ENCODE measurements at regions not wholly inside any gene's neighbourhood (a gene's known extent, or its start where the extent isn't known, plus 50 kb on each side); places are given as distances from the start of the nearest gene placed in this dataset.
"Not testable (repeated sequence)": the region's sequence is repeated elsewhere in the genome, so short reads cannot be mapped to it uniquely, and the experiment has no call there.

DNA sequence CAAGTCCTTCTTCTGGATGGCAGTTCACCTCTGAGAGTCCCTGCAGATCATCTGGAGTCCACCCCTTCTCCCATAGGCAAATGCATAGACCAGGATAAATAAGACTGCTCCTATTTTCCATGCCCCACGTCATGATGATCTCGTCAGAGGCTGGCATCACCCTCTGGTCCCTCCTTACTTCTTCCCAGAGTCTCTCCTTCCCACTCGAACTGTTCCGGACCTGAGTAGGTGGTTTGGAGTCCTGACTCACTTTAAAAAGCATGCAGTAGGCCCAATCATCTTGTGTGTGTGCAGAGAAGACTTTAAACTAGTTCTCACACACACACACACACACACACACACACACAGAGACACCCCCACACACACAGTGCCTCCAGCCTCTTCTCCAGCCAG lies 72.0 kb downstream of the SOX9 start:
- Mint-ChIP-seq H3K4me3 (no peak overlapping the region), H3K27ac (no peak overlapping the region), H3K4me1 (no peaks in the 10 kb centered on the region), H3K9me3 (no peaks in the 10 kb centered on the region), H3K36me3 (no peaks in the 10 kb centered on the region), H3K27me3 (no peaks in the 10 kb centered on the region)
- DNase-seq, result no peak
- POLR2A ChIA-PET, result no interaction called here
- ATAC-seq (ENCODE audit: low read depth), result no peak

DNA sequence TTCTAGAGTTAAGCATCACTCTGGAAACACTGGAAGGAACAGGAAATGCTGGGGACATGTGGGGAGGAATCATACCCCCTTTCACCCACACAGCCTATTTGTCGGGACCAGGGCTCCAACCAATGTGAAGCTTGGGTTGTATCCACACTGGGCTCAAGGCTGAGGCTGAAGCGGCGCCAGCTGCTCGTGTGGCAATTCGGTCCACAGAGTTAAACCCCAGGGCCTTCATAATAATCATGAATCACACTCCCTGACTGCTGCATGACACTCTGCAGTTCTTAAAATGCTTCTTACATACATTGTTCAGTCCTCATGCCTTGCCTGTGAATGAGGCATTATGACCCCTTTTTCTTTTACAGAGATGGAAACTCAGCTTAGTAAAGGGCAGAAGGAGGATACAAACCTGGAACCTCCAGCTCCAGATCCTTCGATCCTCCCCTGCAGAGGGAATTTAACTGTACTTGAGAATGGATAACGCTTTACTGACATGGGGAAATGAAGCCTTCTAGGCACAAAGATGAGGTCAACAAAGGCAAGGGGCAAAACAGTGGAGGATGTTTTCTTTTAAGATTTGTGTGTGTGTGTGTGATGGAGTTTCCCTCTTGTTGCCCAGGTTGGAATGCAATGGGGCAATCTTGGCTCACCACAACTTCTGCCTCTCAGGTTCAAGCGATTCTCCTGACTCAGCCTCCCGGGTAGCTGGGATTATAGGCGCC lies 72.7 kb downstream of the SOX9 start:
- Mint-ChIP-seq H3K27ac (no peak overlapping the region), H3K36me3 (no peaks in the 10 kb centered on the region), H3K9me3 (peaks cover 2% of the 10 kb centered on the region), H3K4me3 (no peak overlapping the region), H3K4me1 (no peaks in the 10 kb centered on the region), H3K27me3 (no peaks in the 10 kb centered on the region)
- POLR2A ChIA-PET, result no interaction called here
- DNase-seq (no peak), ATAC-seq (ENCODE audit: low read depth) (no peak)

- H3K4me1 Mint-ChIP-seq; H3K27me3 Mint-ChIP-seq; ATAC-seq (ENCODE audit: low read depth); H3K27ac Mint-ChIP-seq; H3K36me3 Mint-ChIP-seq; DNase-seq; H3K4me3 Mint-ChIP-seq; POLR2A ChIA-PET; H3K9me3 Mint-ChIP-seq: not testable (repeated sequence)
Measured at GRCh38 chr17:72194107-72194440, 73.3 kb downstream of the SOX9 start.

DNA sequence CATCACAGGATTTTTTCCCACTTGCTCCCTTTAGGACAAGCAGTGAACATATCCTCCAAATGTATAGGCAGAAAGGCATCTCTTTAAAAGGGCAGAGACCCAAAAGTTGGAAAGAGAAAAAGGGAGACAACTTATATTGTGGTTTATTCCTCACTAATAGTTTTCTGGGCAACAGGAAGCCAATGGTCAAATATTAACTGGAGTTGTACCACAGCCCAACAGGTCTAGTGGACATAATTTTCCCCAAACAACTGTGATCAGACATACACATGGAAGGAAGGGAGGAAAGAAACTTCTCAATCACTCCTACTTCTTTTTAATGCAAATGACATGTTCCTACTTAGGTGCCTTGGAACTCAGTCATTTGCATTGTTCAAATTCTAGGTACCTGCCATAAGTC lies 78.4 kb downstream of the SOX9 start:
- Mint-ChIP-seq H3K27ac (no peak overlapping the region), H3K9me3 (peaks cover 4% of the 10 kb centered on the region), H3K4me3 (no peak overlapping the region), H3K27me3 (no peaks in the 10 kb centered on the region), H3K4me1 (no peaks in the 10 kb centered on the region), H3K36me3 (no peaks in the 10 kb centered on the region)
- POLR2A ChIA-PET, result no interaction called here
- ATAC-seq (ENCODE audit: low read depth), result no peak
- no peak for DNase-seq

DNA sequence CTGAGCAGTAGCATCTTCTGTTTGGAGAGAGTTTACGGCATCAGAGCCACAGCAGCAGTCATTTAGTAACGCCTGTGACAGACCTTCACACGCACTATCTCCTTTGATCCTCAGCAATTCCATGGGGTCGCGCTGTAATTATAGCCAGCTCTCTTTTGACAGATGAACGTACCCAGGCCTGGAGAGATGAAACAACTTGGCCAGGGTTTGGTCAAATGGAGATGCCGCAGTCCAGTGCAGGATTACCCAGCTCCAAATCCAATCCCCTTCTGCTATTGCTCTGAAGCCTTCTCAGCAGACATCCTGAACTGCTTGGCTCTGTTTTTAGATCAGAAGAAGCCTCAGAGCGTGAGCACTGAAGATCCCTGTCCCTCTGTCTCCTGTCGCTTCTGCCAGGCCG lies 83.9 kb downstream of the SOX9 start:
- POLR2A ChIA-PET, result no interaction called here
- no peak for ATAC-seq (ENCODE audit: low read depth)
- no peak overlapping the region for H3K27ac Mint-ChIP-seq

GRCh38 chr17:72205357-72205756 lies 84.5 kb downstream of the SOX9 start:
- no peak for DNase-seq
- Mint-ChIP-seq H3K27ac (no peak overlapping the region), H3K36me3 (no peaks in the 10 kb centered on the region), H3K9me3 (no peaks in the 10 kb centered on the region), H3K4me3 (no peak overlapping the region), H3K27me3 (no peaks in the 10 kb centered on the region), H3K4me1 (no peaks in the 10 kb centered on the region)
- no peak for ATAC-seq (ENCODE audit: low read depth)
- POLR2A ChIA-PET, result no interaction called here

More for the DNA sequence above, 83.9 kb downstream of the SOX9 start:
- no peak overlapping the region for H3K4me3 Mint-ChIP-seq
- H3K27me3 Mint-ChIP-seq, result no peaks in the 10 kb centered on the region
- no peak for DNase-seq
- peaks cover 2% of the 10 kb centered on the region for H3K9me3 Mint-ChIP-seq
- no peaks in the 10 kb centered on the region for H3K36me3 Mint-ChIP-seq
- no peaks in the 10 kb centered on the region for H3K4me1 Mint-ChIP-seq

- DNase-seq (no peak), ATAC-seq (ENCODE audit: low read depth) (no peak)
- no peak overlapping the region for H3K4me3 Mint-ChIP-seq
- no peaks in the 10 kb centered on the region for H3K36me3 Mint-ChIP-seq
- POLR2A ChIA-PET, result no interaction called here
- no peaks in the 10 kb centered on the region for H3K4me1 Mint-ChIP-seq
- no peaks in the 10 kb centered on the region for H3K9me3 Mint-ChIP-seq
- no peak overlapping the region for H3K27ac Mint-ChIP-seq
- H3K27me3 Mint-ChIP-seq, result no peaks in the 10 kb centered on the region
Measured at GRCh38 chr17:72205822-72206221, 85.0 kb downstream of the SOX9 start.

DNA sequence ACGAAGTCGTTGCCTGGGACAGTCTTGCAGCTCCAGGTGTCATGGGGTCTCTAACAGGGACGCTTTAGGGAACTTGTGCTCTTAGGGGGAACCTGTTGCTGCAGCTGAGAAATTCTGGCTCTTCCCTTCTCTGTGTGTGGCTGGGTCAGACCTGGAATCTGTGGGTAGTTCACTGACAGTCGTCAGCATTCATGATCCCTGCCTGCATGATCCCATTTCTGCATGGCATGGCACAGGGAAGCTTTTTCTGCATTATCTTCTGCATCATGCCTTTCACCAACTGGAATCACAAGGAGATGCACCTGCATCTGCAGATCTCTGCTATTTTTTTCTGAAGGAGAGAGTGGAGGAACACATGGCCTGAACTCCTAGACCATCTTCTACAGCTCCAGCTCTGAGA lies 85.6 kb downstream of the SOX9 start:
- ATAC-seq (ENCODE audit: low read depth), result no peak
- H3K27ac Mint-ChIP-seq, result no peak overlapping the region
- H3K36me3 Mint-ChIP-seq, result no peaks in the 10 kb centered on the region
- POLR2A ChIA-PET, result no interaction called here
- no peaks in the 10 kb centered on the region for H3K4me1 Mint-ChIP-seq
- H3K4me3 Mint-ChIP-seq, result no peak overlapping the region
- H3K27me3 Mint-ChIP-seq, result no peaks in the 10 kb centered on the region
- DNase-seq, result no peak
- H3K9me3 Mint-ChIP-seq, result no peaks in the 10 kb centered on the region

GRCh38 chr17:72208832-72209231 lies 88.0 kb downstream of the SOX9 start:
- POLR2A ChIA-PET, result no interaction called here
- H3K27ac Mint-ChIP-seq, result no peak overlapping the region
- H3K27me3 Mint-ChIP-seq, result no peaks in the 10 kb centered on the region
- DNase-seq (no peak), ATAC-seq (ENCODE audit: low read depth) (no peak)
- H3K9me3 Mint-ChIP-seq, result no peaks in the 10 kb centered on the region
- no peaks in the 10 kb centered on the region for H3K4me1 Mint-ChIP-seq
- no peaks in the 10 kb centered on the region for H3K36me3 Mint-ChIP-seq
- H3K4me3 Mint-ChIP-seq, result no peak overlapping the region

GRCh38 chr17:72212041-72212440 lies 91.2 kb downstream of the SOX9 start:
- no peaks in the 10 kb centered on the region for H3K4me1 Mint-ChIP-seq
- POLR2A ChIA-PET, result no interaction called here

DNA sequence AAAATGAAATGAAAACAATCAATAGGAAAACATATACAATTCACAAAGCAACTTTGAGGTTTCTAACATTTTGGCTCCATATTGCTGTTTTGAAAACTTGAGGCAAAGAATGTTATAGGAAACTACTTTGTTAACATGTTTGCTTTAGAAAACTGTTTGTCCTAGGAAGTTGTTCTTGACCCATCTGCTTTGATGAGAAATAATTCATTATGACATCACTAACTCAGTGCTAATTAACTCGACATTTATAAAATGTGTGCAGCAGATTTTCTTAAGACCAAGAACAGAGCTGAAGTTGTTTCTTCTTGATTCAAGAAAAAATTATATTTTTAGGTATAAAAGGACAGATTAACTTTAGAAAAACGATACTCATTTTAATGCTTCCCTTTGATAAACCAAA lies 94.7 kb downstream of the SOX9 start:
- Mint-ChIP-seq H3K4me1 (no peaks in the 10 kb centered on the region), H3K9me3 (peaks cover 2% of the 10 kb centered on the region), H3K27ac (no peak overlapping the region), H3K4me3 (no peak overlapping the region), H3K36me3 (no peaks in the 10 kb centered on the region), H3K27me3 (peaks cover 20% of the 10 kb centered on the region)
- POLR2A ChIA-PET, result no interaction called here
- DNase-seq, result no peak
- no peak for ATAC-seq (ENCODE audit: low read depth)

More at GRCh38 chr17:72212041-72212440, 91.2 kb downstream of the SOX9 start:
- Mint-ChIP-seq H3K4me3 (no peak overlapping the region), H3K27ac (no peak overlapping the region), H3K9me3 (no peaks in the 10 kb centered on the region), H3K27me3 (no peaks in the 10 kb centered on the region), H3K36me3 (no peaks in the 10 kb centered on the region)
- no peak for ATAC-seq (ENCODE audit: low read depth)
- no peak for DNase-seq

DNA sequence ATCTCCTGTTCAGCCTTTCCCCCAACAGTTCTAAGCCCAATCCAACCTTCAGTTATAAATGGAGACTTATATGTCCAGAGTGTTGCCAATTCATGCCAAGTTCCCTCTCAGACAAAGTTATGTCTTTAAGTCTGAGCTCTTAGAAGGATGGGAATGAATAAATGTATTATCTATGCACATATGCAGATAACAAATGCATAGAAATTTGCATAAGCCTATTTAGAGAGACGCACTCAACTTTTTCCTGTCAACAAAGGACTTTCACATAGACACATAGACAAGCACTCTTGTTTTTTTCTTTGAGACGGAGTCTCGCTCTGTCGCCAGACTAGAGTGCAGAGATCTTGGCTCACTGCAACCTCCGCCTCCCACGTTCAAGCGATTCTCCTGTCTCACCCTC lies 95.1 kb downstream of the SOX9 start:
- Mint-ChIP-seq H3K27ac (no peak overlapping the region), H3K27me3 (peaks cover 25% of the 10 kb centered on the region), H3K9me3 (peaks cover 2% of the 10 kb centered on the region), H3K4me1 (no peaks in the 10 kb centered on the region), H3K4me3 (no peak overlapping the region), H3K36me3 (no peaks in the 10 kb centered on the region)
- ATAC-seq (ENCODE audit: low read depth) (no peak), DNase-seq (no peak)
- POLR2A ChIA-PET, result no interaction called here

DNA sequence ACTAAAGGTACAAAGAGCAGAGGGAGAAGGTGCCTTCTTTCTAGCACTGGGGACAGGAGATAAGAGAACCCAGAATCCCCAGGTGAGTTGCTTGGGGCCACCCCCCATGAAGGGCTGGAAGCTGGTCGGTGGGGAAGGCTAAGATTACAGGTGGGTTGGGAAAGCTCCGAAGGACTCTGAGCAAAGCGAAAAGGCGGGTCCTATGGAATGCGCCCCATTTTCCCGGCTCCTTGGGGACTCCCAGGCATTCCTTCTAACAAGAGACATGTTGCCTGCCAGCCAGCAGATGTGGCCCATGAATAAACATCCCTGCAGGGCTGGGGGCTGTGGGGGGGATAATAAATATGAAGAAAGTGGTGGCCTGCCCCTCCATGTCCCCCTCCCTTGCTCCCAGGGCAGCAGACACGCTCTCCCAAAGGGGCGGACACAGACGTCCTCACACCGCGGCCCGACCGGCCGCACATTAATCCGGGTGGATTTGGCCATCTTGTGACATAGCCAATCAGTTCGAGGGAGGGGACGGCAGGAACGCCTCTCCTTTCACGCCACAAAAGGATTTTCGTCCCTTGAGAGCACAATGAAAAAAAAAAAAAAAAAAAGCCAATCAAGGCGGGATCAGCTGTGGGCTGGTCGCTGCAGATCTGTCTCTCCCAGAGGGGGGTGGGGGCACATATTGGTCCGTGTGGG lies 98.5 kb downstream of the SOX9 start:
- Mint-ChIP-seq H3K36me3 (no peaks in the 10 kb centered on the region), H3K27ac (no peak overlapping the region), H3K4me3 (no peak overlapping the region), H3K4me1 (no peaks in the 10 kb centered on the region), H3K9me3 (peaks cover 2% of the 10 kb centered on the region), H3K27me3 (peaks cover 25% of the 10 kb centered on the region)
- ATAC-seq (ENCODE audit: low read depth) (no peak), DNase-seq (no peak)
- POLR2A ChIA-PET, result interaction anchor here (0.7 kb wide), 1 partner anchor 316 kb away, joined by 5 read pairs; no protein-coding TSS in a partner anchor

DNA sequence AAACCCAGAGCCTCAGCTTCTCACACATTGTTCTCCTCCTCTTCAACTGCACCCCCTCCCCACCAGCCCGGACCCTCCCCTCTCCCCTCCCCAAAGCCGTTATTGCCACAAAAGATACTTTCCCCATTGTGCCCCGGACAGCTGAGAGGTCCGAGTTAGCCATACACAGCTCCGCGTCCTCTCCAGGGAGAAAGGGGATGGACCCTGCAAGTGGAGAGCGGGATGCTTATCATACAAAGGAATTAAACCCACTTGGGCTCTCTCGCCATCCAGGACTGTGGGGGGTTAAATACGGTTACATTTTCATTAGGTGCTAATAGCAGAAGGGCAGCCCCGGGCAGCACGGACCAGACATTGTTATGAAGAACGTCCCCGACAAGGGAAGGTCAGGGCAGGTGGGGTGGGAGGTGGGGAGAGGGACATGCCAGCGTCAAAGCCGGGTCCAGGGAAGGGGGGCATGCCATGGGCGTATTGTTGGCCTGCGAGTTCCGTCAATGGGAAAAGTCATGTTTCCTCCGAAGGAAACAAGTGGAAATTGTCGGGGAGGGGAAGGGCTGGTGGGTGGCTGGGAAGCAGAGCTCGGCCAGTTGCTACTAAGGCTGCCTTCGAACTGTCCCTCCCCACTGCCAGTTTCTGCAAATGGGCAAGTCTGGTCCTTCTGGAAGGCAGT lies 99.1 kb downstream of the SOX9 start:
- H3K27ac Mint-ChIP-seq, result no peak overlapping the region
- peaks cover 25% of the 10 kb centered on the region for H3K27me3 Mint-ChIP-seq
- DNase-seq (no peak), ATAC-seq (ENCODE audit: low read depth) (no peak)
- H3K36me3 Mint-ChIP-seq, result no peaks in the 10 kb centered on the region
- no peaks in the 10 kb centered on the region for H3K4me1 Mint-ChIP-seq
- no peak overlapping the region for H3K4me3 Mint-ChIP-seq
- POLR2A ChIA-PET, result interaction anchor here (0.7 kb wide), 1 partner anchor 316 kb away, joined by 5 read pairs; no protein-coding TSS in a partner anchor
- peaks cover 2% of the 10 kb centered on the region for H3K9me3 Mint-ChIP-seq
